ENCODE measurements at regions not wholly inside any gene's neighbourhood (a gene's known extent, or its start where the extent isn't known, plus 50 kb on each side); places are given as distances from the start of the nearest gene placed in this dataset.

- no peak for DNase-seq
These were observed 389.3 kb downstream of the LMO7 start for GRCh38 chr13:76025392-76025791.

- no peak for DNase-seq
These were observed 388.0 kb downstream of the LMO7 start for GRCh38 chr13:76024151-76024550.

- DNase-seq: no peak
These were observed 387.5 kb downstream of the LMO7 start for GRCh38 chr13:76023652-76024051.

- no peak for DNase-seq
These were observed 384.4 kb downstream of the LMO7 start for GRCh38 chr13:76020421-76020955.

- DNase-seq: no peak
These were observed 383.4 kb downstream of the LMO7 start for GRCh38 chr13:76019421-76020044.

GRCh38 chr13:76017861-76018556 is 381.9 kb downstream of the LMO7 start:
- DNase-seq: no peak

- DNase-seq: no peak
These were observed 380.8 kb downstream of the LMO7 start for GRCh38 chr13:76016799-76017400.

GRCh38 chr13:76014406-76015318 is 378.5 kb downstream of the LMO7 start:
- no peak for DNase-seq

GRCh38 chr13:76012091-76012721 is 376.1 kb downstream of the LMO7 start:
- DNase-seq: no peak

- DNase-seq: no peak
These were observed 373.2 kb downstream of the LMO7 start for GRCh38 chr13:76009267-76009890.

- DNase-seq: no peak
These were observed 368.3 kb downstream of the LMO7 start for GRCh38 chr13:76004416-76004815.

GRCh38 chr13:76000131-76000530 is 364.0 kb downstream of the LMO7 start:
- no peak for DNase-seq

GRCh38 chr13:75996582-75996981 is 360.5 kb downstream of the LMO7 start:
- no peak for DNase-seq

- no peak for DNase-seq
These were observed 359.8 kb downstream of the LMO7 start for GRCh38 chr13:75995966-75996365.

GRCh38 chr13:75993823-75994222 is 357.7 kb downstream of the LMO7 start:
- DNase-seq: no peak

GRCh38 chr13:75993241-75993640 is 357.1 kb downstream of the LMO7 start:
- DNase-seq: no peak

GRCh38 chr13:75986818-75987217 is 350.7 kb downstream of the LMO7 start:
- DNase-seq: no peak

- DNase-seq: no peak
These were observed 349.0 kb downstream of the LMO7 start for GRCh38 chr13:75985132-75985531.

- no peak for DNase-seq
These were observed 342.7 kb downstream of the LMO7 start for GRCh38 chr13:75978818-75979217.

- DNase-seq: no peak
These were observed 332.1 kb downstream of the LMO7 start for GRCh38 chr13:75968103-75968838.

- no peak for DNase-seq
These were observed 327.2 kb downstream of the LMO7 start for GRCh38 chr13:75963302-75963701.
